ENCODE measurements at regions not wholly inside any gene's neighbourhood (a gene's known extent, or its start where the extent isn't known, plus 50 kb on each side); places are given as distances from the start of the nearest gene placed in this dataset.

- TF ChIP-seq IRF1 (CRISPR knock-in tag; IDR thresholded peaks at IDR 0.05): no peak
- TF ChIP-seq GABPB1 (CRISPR knock-in tag; IDR thresholded peaks at IDR 0.05): no peak
- no peak for TF ChIP-seq NR2C2 (CRISPR knock-in tag; IDR thresholded peaks at IDR 0.05)
- TF ChIP-seq FOXP1 (CRISPR knock-in tag; IDR thresholded peaks at IDR 0.05; ENCODE audit: borderline replicate concordance): no peak
- TF ChIP-seq, protein P1, sequence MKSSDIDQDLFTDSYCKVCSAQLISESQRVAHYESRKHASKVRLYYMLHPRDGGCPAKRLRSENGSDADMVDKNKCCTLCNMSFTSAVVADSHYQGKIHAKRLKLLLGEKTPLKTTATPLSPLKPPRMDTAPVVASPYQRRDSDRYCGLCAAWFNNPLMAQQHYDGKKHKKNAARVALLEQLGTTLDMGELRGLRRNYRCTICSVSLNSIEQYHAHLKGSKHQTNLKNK (CRISPR knock-in tag; IDR thresholded peaks at IDR 0.05): no peak
Measured at GRCh38 chr7:45240926-45241325, 83.3 kb downstream of the RAMP3 start (continued).

DNA sequence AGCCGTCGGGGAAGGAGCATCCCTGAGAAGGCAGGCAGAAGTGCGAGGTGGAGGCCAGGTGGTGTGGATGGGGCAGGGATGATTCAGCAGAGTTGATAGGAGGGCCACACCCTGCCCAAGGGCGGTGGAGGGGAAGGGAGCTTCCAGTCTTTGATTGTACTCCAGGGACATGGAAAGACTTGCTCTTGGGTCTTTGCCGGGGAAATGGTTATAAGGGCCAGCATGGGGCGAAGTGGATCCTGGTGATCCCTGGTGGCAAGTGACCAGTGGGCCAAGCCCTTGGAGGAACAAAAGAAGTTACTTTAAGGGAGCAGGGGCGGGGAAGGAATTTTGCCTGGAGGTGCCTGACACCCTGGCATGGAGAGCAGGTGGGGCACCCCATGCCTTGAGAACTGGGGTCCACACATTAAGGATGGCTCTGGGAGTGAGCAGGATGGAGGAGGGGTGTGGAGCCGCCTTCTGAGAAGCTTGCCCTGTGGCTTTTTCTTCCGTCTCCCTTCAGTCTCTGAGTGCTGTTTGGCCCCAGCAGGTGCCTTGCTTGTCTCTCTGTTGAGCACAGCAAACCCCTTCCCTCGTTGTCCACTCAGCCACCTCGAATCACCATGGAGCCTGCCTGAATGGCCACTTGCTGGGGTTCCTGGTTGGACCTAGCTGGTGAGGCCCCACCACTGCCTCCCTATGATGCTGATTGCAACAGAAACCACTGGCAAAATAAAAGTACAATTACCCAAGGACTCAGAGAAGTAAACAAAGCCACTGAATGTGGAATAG is 83.9 kb downstream of the RAMP3 start:
- no peak for DNase-seq (ENCODE audit: low spot score)
- POLR2A ChIA-PET: no interaction called here
- peaks cover 4% of the 10 kb centered on the region; the same call in 1 of the 2 replicates for H3K27me3 Mint-ChIP-seq (ENCODE audit: low read depth)
- H3K4me1 Mint-ChIP-seq: no peaks in the 10 kb centered on the region
- no peaks in the 10 kb centered on the region for H3K36me3 Mint-ChIP-seq
- ATAC-seq: no peak
- CTCF ChIA-PET: interaction anchor here (0.7 to 1.0 kb wide), 2 partner anchors 12 to 268 kb away, joined by 3 read pairs; no protein-coding TSS in a partner anchor
- no peak overlapping the region for H3K4me3 Mint-ChIP-seq
- TF ChIP-seq ZNF138 (CRISPR knock-in tag; conservative IDR thresholded peaks at IDR 0.05) (no peak), KAT7 (CRISPR knock-in tag; IDR thresholded peaks at IDR 0.05; ENCODE audit: borderline replicate concordance) (no peak), CBFB (CRISPR knock-in tag; IDR thresholded peaks at IDR 0.05; ENCODE audit: low read depth) (no peak)
- TF ChIP-seq, protein P2, sequence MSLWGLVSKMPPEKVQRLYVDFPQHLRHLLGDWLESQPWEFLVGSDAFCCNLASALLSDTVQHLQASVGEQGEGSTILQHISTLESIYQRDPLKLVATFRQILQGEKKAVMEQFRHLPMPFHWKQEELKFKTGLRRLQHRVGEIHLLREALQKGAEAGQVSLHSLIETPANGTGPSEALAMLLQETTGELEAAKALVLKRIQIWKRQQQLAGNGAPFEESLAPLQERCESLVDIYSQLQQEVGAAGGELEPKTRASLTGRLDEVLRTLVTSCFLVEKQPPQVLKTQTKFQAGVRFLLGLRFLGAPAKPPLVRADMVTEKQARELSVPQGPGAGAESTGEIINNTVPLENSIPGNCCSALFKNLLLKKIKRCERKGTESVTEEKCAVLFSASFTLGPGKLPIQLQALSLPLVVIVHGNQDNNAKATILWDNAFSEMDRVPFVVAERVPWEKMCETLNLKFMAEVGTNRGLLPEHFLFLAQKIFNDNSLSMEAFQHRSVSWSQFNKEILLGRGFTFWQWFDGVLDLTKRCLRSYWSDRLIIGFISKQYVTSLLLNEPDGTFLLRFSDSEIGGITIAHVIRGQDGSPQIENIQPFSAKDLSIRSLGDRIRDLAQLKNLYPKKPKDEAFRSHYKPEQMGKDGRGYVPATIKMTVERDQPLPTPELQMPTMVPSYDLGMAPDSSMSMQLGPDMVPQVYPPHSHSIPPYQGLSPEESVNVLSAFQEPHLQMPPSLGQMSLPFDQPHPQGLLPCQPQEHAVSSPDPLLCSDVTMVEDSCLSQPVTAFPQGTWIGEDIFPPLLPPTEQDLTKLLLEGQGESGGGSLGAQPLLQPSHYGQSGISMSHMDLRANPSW (CRISPR knock-in tag; conservative IDR thresholded peaks at IDR 0.05; ENCODE audit: low read depth): no peak
- TF ChIP-seq, protein P3, sequence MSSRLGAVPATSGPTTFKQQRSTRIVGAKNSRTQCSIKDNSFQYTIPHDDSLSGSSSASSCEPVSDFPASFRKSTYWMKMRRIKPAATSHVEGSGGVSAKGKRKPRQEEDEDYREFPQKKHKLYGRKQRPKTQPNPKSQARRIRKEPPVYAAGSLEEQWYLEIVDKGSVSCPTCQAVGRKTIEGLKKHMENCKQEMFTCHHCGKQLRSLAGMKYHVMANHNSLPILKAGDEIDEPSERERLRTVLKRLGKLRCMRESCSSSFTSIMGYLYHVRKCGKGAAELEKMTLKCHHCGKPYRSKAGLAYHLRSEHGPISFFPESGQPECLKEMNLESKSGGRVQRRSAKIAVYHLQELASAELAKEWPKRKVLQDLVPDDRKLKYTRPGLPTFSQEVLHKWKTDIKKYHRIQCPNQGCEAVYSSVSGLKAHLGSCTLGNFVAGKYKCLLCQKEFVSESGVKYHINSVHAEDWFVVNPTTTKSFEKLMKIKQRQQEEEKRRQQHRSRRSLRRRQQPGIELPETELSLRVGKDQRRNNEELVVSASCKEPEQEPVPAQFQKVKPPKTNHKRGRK (CRISPR knock-in tag; IDR thresholded peaks at IDR 0.05; ENCODE audit: borderline replicate concordance): no peak
- H3K27ac Mint-ChIP-seq: no peak overlapping the region
- no peaks in the 10 kb centered on the region for H3K9me3 Mint-ChIP-seq

DNA sequence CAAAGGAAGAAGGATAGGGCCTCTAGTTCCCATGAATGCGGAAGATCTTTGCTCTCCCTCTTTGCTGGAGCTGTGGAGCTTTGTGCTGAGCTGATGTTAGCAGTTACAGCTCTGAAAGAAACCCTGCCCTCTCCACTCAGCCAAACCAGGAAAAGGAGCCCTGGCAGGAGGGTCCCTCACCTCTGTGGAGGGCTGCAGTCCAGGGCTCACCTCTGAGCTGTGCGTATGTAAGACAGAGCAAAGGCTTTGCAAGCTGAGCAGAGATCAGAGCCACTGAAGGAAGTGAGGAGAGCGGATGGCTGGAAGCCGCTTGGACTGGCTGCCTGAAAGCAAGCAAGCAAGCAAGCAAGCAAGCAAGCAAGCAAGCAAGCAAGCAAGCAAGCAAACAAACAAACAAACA is 84.7 kb downstream of the RAMP3 start:
- Mint-ChIP-seq H3K4me3 (no peak overlapping the region), H3K27ac (no peak overlapping the region), H3K36me3 (no peaks in the 10 kb centered on the region), H3K27me3 (ENCODE audit: low read depth) (peaks cover 5% of the 10 kb centered on the region; the same call in 1 of the 2 replicates), H3K9me3 (no peaks in the 10 kb centered on the region), H3K4me1 (no peaks in the 10 kb centered on the region)
- no peak for DNase-seq (ENCODE audit: low spot score)
- no peak; the same call in 1 of the 2 replicates for ATAC-seq
- CTCF ChIA-PET: interaction anchor here (0.7 to 1.2 kb wide), 3 partner anchors 13 to 269 kb away, joined by 3 to 8 read pairs (median 3); no protein-coding TSS in a partner anchor
- POLR2A ChIA-PET: no interaction called here
- TF ChIP-seq ARID4B (CRISPR knock-in tag; IDR thresholded peaks at IDR 0.05; ENCODE audit: borderline replicate concordance) (no peak), HMGA2 (CRISPR knock-in tag; IDR thresholded peaks at IDR 0.05) (no peak), CREB1 (CRISPR knock-in tag; IDR thresholded peaks at IDR 0.05) (no peak), ESRRA (CRISPR knock-in tag; IDR thresholded peaks at IDR 0.05; ENCODE audit: borderline replicate concordance) (no peak), SP1 (CRISPR knock-in tag; conservative IDR thresholded peaks at IDR 0.05) (no peak)
- TF ChIP-seq, protein P4, sequence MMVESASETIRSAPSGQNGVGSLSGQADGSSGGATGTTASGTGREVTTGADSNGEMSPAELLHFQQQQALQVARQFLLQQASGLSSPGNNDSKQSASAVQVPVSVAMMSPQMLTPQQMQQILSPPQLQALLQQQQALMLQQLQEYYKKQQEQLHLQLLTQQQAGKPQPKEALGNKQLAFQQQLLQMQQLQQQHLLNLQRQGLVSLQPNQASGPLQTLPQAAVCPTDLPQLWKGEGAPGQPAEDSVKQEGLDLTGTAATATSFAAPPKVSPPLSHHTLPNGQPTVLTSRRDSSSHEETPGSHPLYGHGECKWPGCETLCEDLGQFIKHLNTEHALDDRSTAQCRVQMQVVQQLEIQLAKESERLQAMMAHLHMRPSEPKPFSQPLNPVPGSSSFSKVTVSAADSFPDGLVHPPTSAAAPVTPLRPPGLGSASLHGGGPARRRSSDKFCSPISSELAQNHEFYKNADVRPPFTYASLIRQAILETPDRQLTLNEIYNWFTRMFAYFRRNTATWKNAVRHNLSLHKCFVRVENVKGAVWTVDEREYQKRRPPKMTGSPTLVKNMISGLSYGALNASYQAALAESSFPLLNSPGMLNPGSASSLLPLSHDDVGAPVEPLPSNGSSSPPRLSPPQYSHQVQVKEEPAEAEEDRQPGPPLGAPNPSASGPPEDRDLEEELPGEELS (CRISPR knock-in tag; IDR thresholded peaks at IDR 0.05): no peak
- TF ChIP-seq, protein P3 (CRISPR knock-in tag; IDR thresholded peaks at IDR 0.05; ENCODE audit: borderline replicate concordance): no peak

Measured in WTC11 (cell line).